ENCODE measurements at regions not wholly inside any gene's neighbourhood (a gene's known extent, or its start where the extent isn't known, plus 50 kb on each side); places are given as distances from the start of the nearest gene placed in this dataset.
"Not testable (repeated sequence)": the region's sequence is repeated elsewhere in the genome, so short reads cannot be mapped to it uniquely, and the experiment has no call there.

- Histone ChIP-seq H3K79me2 (ENCODE audit: low read length) (no peaks in the 10 kb centered on the region), H3K4me2 (ENCODE audit: low read depth, low read length, poor library complexity, severe bottlenecking) (no peak overlapping the region), H3K9me2 (replicated peaks; ENCODE audit: insufficient read depth, low read length) (no peaks in the 10 kb centered on the region), H3K9ac (ENCODE audit: low read length) (no peak overlapping the region), H3K36me3 (ENCODE audit: insufficient read depth, low read length) (no peaks in the 10 kb centered on the region), H2AFZ (ENCODE audit: low read length) (no peak overlapping the region), H3K4me3 (ENCODE audit: low read length) (no peak overlapping the region), H3K27ac (ENCODE audit: low read length) (no peak overlapping the region), H3K9me3 (ENCODE audit: low read length) (no peaks in the 10 kb centered on the region), H3K27me3 (ENCODE audit: low read length) (no peaks in the 10 kb centered on the region), H3K4me1 (ENCODE audit: low read length) (peaks cover 4% of the 10 kb centered on the region), H4K20me1 (ENCODE audit: insufficient read depth, low read depth, low read length) (no peaks in the 10 kb centered on the region)
- no peak for DNase-seq
Observed at GRCh38 chr10:111600772-111601171, 523.9 kb downstream of the ADRA2A start.

- H4K20me1 ChIP-seq (ENCODE audit: insufficient read depth, low read depth, low read length): no peaks in the 10 kb centered on the region
- no peak for DNase-seq
- no peaks in the 10 kb centered on the region for H3K4me1 ChIP-seq (ENCODE audit: low read length)
- no peaks in the 10 kb centered on the region for H3K9me2 ChIP-seq (replicated peaks; ENCODE audit: insufficient read depth, low read length)
- H3K9ac ChIP-seq (ENCODE audit: low read length): no peak overlapping the region
- H2AFZ ChIP-seq (ENCODE audit: low read length): no peak overlapping the region
- H3K9me3 ChIP-seq (ENCODE audit: low read length): no peaks in the 10 kb centered on the region
- no peak overlapping the region for H3K4me2 ChIP-seq (ENCODE audit: low read depth, low read length, poor library complexity, severe bottlenecking)
- no peaks in the 10 kb centered on the region for H3K27me3 ChIP-seq (ENCODE audit: low read length)
- H3K79me2 ChIP-seq (ENCODE audit: low read length): no peaks in the 10 kb centered on the region
- H3K27ac ChIP-seq (ENCODE audit: low read length): no peak overlapping the region
- no peak overlapping the region for H3K4me3 ChIP-seq (ENCODE audit: low read length)
- no peaks in the 10 kb centered on the region for H3K36me3 ChIP-seq (ENCODE audit: insufficient read depth, low read length)
Observed at GRCh38 chr10:111612273-111612672, 535.4 kb downstream of the ADRA2A start.

GRCh38 chr10:111634191-111634590, 549.4 kb downstream of the GPAM start:
- Histone ChIP-seq H3K4me2 (ENCODE audit: low read depth, low read length, poor library complexity, severe bottlenecking) (no peak overlapping the region), H3K9me2 (replicated peaks; ENCODE audit: insufficient read depth, low read length) (no peaks in the 10 kb centered on the region), H3K79me2 (ENCODE audit: low read length) (no peaks in the 10 kb centered on the region), H3K36me3 (ENCODE audit: insufficient read depth, low read length) (no peaks in the 10 kb centered on the region), H3K27ac (ENCODE audit: low read length) (no peak overlapping the region), H2AFZ (ENCODE audit: low read length) (no peak overlapping the region), H3K9me3 (ENCODE audit: low read length) (no peaks in the 10 kb centered on the region), H3K27me3 (ENCODE audit: low read length) (no peaks in the 10 kb centered on the region), H4K20me1 (ENCODE audit: insufficient read depth, low read depth, low read length) (no peaks in the 10 kb centered on the region), H3K9ac (ENCODE audit: low read length) (no peak overlapping the region), H3K4me1 (ENCODE audit: low read length) (no peaks in the 10 kb centered on the region), H3K4me3 (ENCODE audit: low read length) (no peak overlapping the region)
- DNase-seq: no peak

- H4K20me1 ChIP-seq (ENCODE audit: insufficient read depth, low read depth, low read length): no peaks in the 10 kb centered on the region
- no peaks in the 10 kb centered on the region for H3K9me2 ChIP-seq (replicated peaks; ENCODE audit: insufficient read depth, low read length)
- H3K9ac ChIP-seq (ENCODE audit: low read length): no peak overlapping the region
- no peak overlapping the region for H3K27ac ChIP-seq (ENCODE audit: low read length)
- no peak overlapping the region for H3K4me3 ChIP-seq (ENCODE audit: low read length)
- H3K79me2 ChIP-seq (ENCODE audit: low read length): no peaks in the 10 kb centered on the region
- H3K4me2 ChIP-seq (ENCODE audit: low read depth, low read length, poor library complexity, severe bottlenecking): no peak overlapping the region
- H3K36me3 ChIP-seq (ENCODE audit: insufficient read depth, low read length): no peaks in the 10 kb centered on the region
- no peak overlapping the region for H2AFZ ChIP-seq (ENCODE audit: low read length)
- H3K27me3 ChIP-seq (ENCODE audit: low read length): no peaks in the 10 kb centered on the region
- H3K9me3 ChIP-seq (ENCODE audit: low read length): no peaks in the 10 kb centered on the region
- no peaks in the 10 kb centered on the region for H3K4me1 ChIP-seq (ENCODE audit: low read length)
- no peak for DNase-seq
Observed at GRCh38 chr10:111646021-111646420, 537.5 kb downstream of the GPAM start.

GRCh38 chr10:111648046-111648445, 535.5 kb downstream of the GPAM start:
- H3K36me3 ChIP-seq (ENCODE audit: insufficient read depth, low read length): no peaks in the 10 kb centered on the region
- H3K4me1 ChIP-seq (ENCODE audit: low read length): no peaks in the 10 kb centered on the region
- no peak overlapping the region for H3K4me2 ChIP-seq (ENCODE audit: low read depth, low read length, poor library complexity, severe bottlenecking)
- H4K20me1 ChIP-seq (ENCODE audit: insufficient read depth, low read depth, low read length): no peaks in the 10 kb centered on the region
- no peak overlapping the region for H3K27ac ChIP-seq (ENCODE audit: low read length)
- no peaks in the 10 kb centered on the region for H3K9me3 ChIP-seq (ENCODE audit: low read length)
- DNase-seq: no peak
- no peak overlapping the region for H3K9ac ChIP-seq (ENCODE audit: low read length)
- H3K9me2 ChIP-seq (replicated peaks; ENCODE audit: insufficient read depth, low read length): no peaks in the 10 kb centered on the region
- no peak overlapping the region for H3K4me3 ChIP-seq (ENCODE audit: low read length)
- no peaks in the 10 kb centered on the region for H3K27me3 ChIP-seq (ENCODE audit: low read length)
- no peaks in the 10 kb centered on the region for H3K79me2 ChIP-seq (ENCODE audit: low read length)
- H2AFZ ChIP-seq (ENCODE audit: low read length): no peak overlapping the region

GRCh38 chr10:111649080-111649479, 534.5 kb downstream of the GPAM start:
- not testable (repeated sequence) for DNase-seq; H2AFZ ChIP-seq (ENCODE audit: low read length); H3K27me3 ChIP-seq (ENCODE audit: low read length); H3K4me1 ChIP-seq (ENCODE audit: low read length); H3K9ac ChIP-seq (ENCODE audit: low read length); H3K9me3 ChIP-seq (ENCODE audit: low read length); H3K4me2 ChIP-seq (ENCODE audit: low read depth, low read length, poor library complexity, severe bottlenecking); H3K9me2 ChIP-seq (replicated peaks; ENCODE audit: insufficient read depth, low read length); H3K36me3 ChIP-seq (ENCODE audit: insufficient read depth, low read length); H3K4me3 ChIP-seq (ENCODE audit: low read length); H3K27ac ChIP-seq (ENCODE audit: low read length); H4K20me1 ChIP-seq (ENCODE audit: insufficient read depth, low read depth, low read length); H3K79me2 ChIP-seq (ENCODE audit: low read length)

- Histone ChIP-seq H3K79me2 (ENCODE audit: low read length) (no peaks in the 10 kb centered on the region), H3K4me3 (ENCODE audit: low read length) (no peak overlapping the region), H3K36me3 (ENCODE audit: insufficient read depth, low read length) (no peaks in the 10 kb centered on the region), H3K9me2 (replicated peaks; ENCODE audit: insufficient read depth, low read length) (no peaks in the 10 kb centered on the region), H3K9ac (ENCODE audit: low read length) (no peak overlapping the region), H3K27ac (ENCODE audit: low read length) (no peak overlapping the region), H3K9me3 (ENCODE audit: low read length) (no peaks in the 10 kb centered on the region), H3K4me1 (ENCODE audit: low read length) (no peaks in the 10 kb centered on the region), H3K27me3 (ENCODE audit: low read length) (no peaks in the 10 kb centered on the region), H3K4me2 (ENCODE audit: low read depth, low read length, poor library complexity, severe bottlenecking) (no peak overlapping the region), H4K20me1 (ENCODE audit: insufficient read depth, low read depth, low read length) (no peaks in the 10 kb centered on the region), H2AFZ (ENCODE audit: low read length) (no peak overlapping the region)
- peak; percentile 58 for DNase-seq
Observed at GRCh38 chr10:111650088-111650487, 533.5 kb downstream of the GPAM start.

GRCh38 chr10:111656066-111656465, 527.5 kb downstream of the GPAM start:
- H3K27ac ChIP-seq (ENCODE audit: low read length): no peak overlapping the region
- H3K4me2 ChIP-seq (ENCODE audit: low read depth, low read length, poor library complexity, severe bottlenecking): no peak overlapping the region
- no peaks in the 10 kb centered on the region for H4K20me1 ChIP-seq (ENCODE audit: insufficient read depth, low read depth, low read length)
- no peaks in the 10 kb centered on the region for H3K4me1 ChIP-seq (ENCODE audit: low read length)
- no peak overlapping the region for H2AFZ ChIP-seq (ENCODE audit: low read length)
- H3K36me3 ChIP-seq (ENCODE audit: insufficient read depth, low read length): no peaks in the 10 kb centered on the region
- DNase-seq: no peak
- H3K79me2 ChIP-seq (ENCODE audit: low read length): no peaks in the 10 kb centered on the region
- H3K4me3 ChIP-seq (ENCODE audit: low read length): no peak overlapping the region
- no peaks in the 10 kb centered on the region for H3K9me2 ChIP-seq (replicated peaks; ENCODE audit: insufficient read depth, low read length)
- no peak overlapping the region for H3K9ac ChIP-seq (ENCODE audit: low read length)
- no peaks in the 10 kb centered on the region for H3K9me3 ChIP-seq (ENCODE audit: low read length)
- no peaks in the 10 kb centered on the region for H3K27me3 ChIP-seq (ENCODE audit: low read length)

GRCh38 chr10:111677759-111678158, 505.8 kb downstream of the GPAM start:
- Histone ChIP-seq H3K9me2 (replicated peaks; ENCODE audit: insufficient read depth, low read length) (no peaks in the 10 kb centered on the region), H3K79me2 (ENCODE audit: low read length) (no peaks in the 10 kb centered on the region), H3K9ac (ENCODE audit: low read length) (no peak overlapping the region), H2AFZ (ENCODE audit: low read length) (no peak overlapping the region), H3K4me3 (ENCODE audit: low read length) (no peak overlapping the region), H3K27ac (ENCODE audit: low read length) (no peak overlapping the region), H3K4me1 (ENCODE audit: low read length) (no peaks in the 10 kb centered on the region), H3K36me3 (ENCODE audit: insufficient read depth, low read length) (no peaks in the 10 kb centered on the region), H3K9me3 (ENCODE audit: low read length) (no peaks in the 10 kb centered on the region), H3K4me2 (ENCODE audit: low read depth, low read length, poor library complexity, severe bottlenecking) (no peak overlapping the region), H4K20me1 (ENCODE audit: insufficient read depth, low read depth, low read length) (no peaks in the 10 kb centered on the region), H3K27me3 (ENCODE audit: low read length) (no peaks in the 10 kb centered on the region)
- no peak for DNase-seq

All from Karpas-422 (cell line).